Prostate gland (tissue), 2 donors: ENCODE measurements at regions not wholly inside any gene's neighbourhood (a gene's known extent, or its start where the extent isn't known, plus 50 kb on each side); places are given as distances from the start of the nearest gene placed in this dataset.

Experiments used
- POLR2A ChIP-seq: fragments of 450-650 bp; IDR thresholded peaks from one replicate; pipeline ENCODE4 v1.6.1; 2016; ENCODE audit warnings: antibody characterized with exemption, mild to moderate bottlenecking
- POLR2AphosphoS5 ChIP-seq: sonication (generic); formaldehyde crosslinking; IDR thresholded peaks from one replicate; pipeline ENCODE4 v1.6.1; 2017; ENCODE audit warnings: antibody characterized with exemption
- TF ChIP-seq, protein P1 (sequence below), 4 experiments: fragments of 200-600 bp in 2 of 4; fragments of 450-650 bp in 2 of 4; sonication (generic) in 2 of 4; IDR thresholded peaks; 1 replicate in 3 of 4; 2 replicates in 1 of 4; pipeline ENCODE4 v1.5.1; 2016 to 2019; ENCODE audit warnings: antibody characterized with exemption in 4 of 4, mild to moderate bottlenecking in 2 of 4, moderate library complexity in 2 of 4

DNA sequence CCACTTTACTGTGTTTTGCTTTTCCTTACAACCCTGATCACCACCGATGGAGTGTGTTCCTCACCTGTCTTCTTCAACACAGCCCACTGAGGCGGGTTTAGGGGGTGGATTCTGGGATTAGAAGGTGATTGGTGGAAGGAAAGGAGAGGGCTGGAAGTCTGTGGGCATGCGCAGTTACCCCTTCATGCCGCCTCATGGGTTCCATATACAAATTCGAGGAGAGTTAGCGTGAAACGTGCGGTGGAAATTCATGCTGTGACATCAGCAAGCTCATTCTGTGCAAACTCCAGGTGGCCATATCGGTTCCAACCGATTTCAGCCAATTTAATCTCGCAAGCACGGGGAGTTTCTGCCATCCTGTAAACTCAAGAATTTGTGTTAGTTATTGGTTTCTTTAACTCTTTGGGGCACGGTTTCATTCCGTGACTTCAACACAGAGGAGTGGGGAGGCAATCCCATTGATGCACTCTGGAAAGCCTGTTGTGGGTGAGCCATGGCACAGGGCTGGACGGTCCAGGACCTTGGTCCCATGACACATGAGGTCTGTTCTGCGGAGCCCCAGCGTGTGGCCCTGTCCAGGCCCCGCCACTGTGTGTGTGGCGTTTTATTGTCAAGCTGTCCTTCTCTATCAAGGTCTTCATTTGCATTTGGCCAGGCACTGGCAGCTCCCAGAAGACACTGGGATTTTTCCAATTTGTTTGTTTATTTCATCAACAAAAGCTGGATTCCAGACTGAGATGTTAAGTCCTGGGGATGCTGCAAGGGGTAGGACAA, 482.8 kb upstream of the SULF2 start:
- TF ChIP-seq, protein P1, sequence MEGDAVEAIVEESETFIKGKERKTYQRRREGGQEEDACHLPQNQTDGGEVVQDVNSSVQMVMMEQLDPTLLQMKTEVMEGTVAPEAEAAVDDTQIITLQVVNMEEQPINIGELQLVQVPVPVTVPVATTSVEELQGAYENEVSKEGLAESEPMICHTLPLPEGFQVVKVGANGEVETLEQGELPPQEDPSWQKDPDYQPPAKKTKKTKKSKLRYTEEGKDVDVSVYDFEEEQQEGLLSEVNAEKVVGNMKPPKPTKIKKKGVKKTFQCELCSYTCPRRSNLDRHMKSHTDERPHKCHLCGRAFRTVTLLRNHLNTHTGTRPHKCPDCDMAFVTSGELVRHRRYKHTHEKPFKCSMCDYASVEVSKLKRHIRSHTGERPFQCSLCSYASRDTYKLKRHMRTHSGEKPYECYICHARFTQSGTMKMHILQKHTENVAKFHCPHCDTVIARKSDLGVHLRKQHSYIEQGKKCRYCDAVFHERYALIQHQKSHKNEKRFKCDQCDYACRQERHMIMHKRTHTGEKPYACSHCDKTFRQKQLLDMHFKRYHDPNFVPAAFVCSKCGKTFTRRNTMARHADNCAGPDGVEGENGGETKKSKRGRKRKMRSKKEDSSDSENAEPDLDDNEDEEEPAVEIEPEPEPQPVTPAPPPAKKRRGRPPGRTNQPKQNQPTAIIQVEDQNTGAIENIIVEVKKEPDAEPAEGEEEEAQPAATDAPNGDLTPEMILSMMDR (IDR thresholded peaks at IDR 0.05), result no peak
- no peak for TF ChIP-seq POLR2A
- no peak for TF ChIP-seq POLR2AphosphoS5
